Stimulated activated memory B cell treated with anti-CD40 and anti-IgM and Interleukin-4, amounts not matched to agents 10 μg/mL and 1 μg/mL and 100 μg/mL, for 72 hours (primary cell): ENCODE measurements at regions not wholly inside any gene's neighbourhood (a gene's known extent, or its start where the extent isn't known, plus 50 kb on each side); places are given as distances from the start of the nearest gene placed in this dataset.

ENCODE experiments used
- ATAC-seq: fragments of 150-1000 bp; cut with Tn5 transposase; 2 replicates; pipeline ENCODE4 v1.10.0; 2021
- H3K27ac Mint-ChIP-seq: one replicate; pipeline ENCODE4 v1.8.0; 2022; ENCODE audit warnings: mild to moderate bottlenecking, mixed read lengths
- H3K27me3 Mint-ChIP-seq: one replicate; pipeline ENCODE4 v1.8.0; 2022; ENCODE audit warnings: mixed read lengths
- H3K36me3 Mint-ChIP-seq: one replicate; pipeline ENCODE4 v1.8.0; 2022; ENCODE audit warnings: mixed read lengths
- H3K4me1 Mint-ChIP-seq: one replicate; pipeline ENCODE4 v1.8.0; 2022; ENCODE audit warnings: mixed read lengths
- H3K4me3 Mint-ChIP-seq: one replicate; pipeline ENCODE4 v1.8.0; 2022; ENCODE audit warnings: mild to moderate bottlenecking, moderate library complexity, mixed read lengths
- H3K9me3 Mint-ChIP-seq: one replicate; pipeline ENCODE4 v1.8.0; 2022; ENCODE audit warnings: mixed read lengths

GRCh38 chr2:15116830-15117229, 444.3 kb downstream of the NBAS start:
- peaks cover 21% of the 10 kb centered on the region for H3K36me3 Mint-ChIP-seq
- peaks cover 4% of the 10 kb centered on the region for H3K27me3 Mint-ChIP-seq
- no peak for ATAC-seq
- H3K27ac Mint-ChIP-seq = no peak overlapping the region
- peaks cover 6% of the 10 kb centered on the region for H3K4me1 Mint-ChIP-seq
- H3K4me3 Mint-ChIP-seq = no peak overlapping the region
- peaks cover 17% of the 10 kb centered on the region for H3K9me3 Mint-ChIP-seq
